ENCODE measurements at regions not wholly inside any gene's neighbourhood (a gene's known extent, or its start where the extent isn't known, plus 50 kb on each side); places are given as distances from the start of the nearest gene placed in this dataset.

- CTCF ChIA-PET, result no interaction called here
- TF ChIP-seq CTCF (IDR thresholded peaks at IDR 0.05; ENCODE audit: control extremely low read depth, extremely low read depth, low read depth, missing control alignments), result no peak
- POLR2A ChIA-PET, result no interaction called here
- DNase-seq (ENCODE audit: extremely low spot score), result no peak
Observed at GRCh38 chr4:3674479-3674851, 91.7 kb upstream of the ADRA2C start.

- no peak for TF ChIP-seq CTCF (IDR thresholded peaks at IDR 0.05; ENCODE audit: control extremely low read depth, extremely low read depth, low read depth, missing control alignments)
- ChIA-PET CTCF (no interaction called here), POLR2A (no interaction called here)
- DNase-seq (ENCODE audit: extremely low spot score), result no peak
Observed at GRCh38 chr4:3673716-3674478, 92.3 kb upstream of the ADRA2C start.

- POLR2A ChIA-PET, result no interaction called here
- TF ChIP-seq CTCF (IDR thresholded peaks at IDR 0.05; ENCODE audit: control extremely low read depth, extremely low read depth, low read depth, missing control alignments), result no peak
- DNase-seq (ENCODE audit: extremely low spot score), result no peak
- CTCF ChIA-PET, result no interaction called here
Observed at GRCh38 chr4:3673176-3673575, 93.0 kb upstream of the ADRA2C start.

- TF ChIP-seq CTCF (IDR thresholded peaks at IDR 0.05; ENCODE audit: control extremely low read depth, extremely low read depth, low read depth, missing control alignments), result no peak
- CTCF ChIA-PET, result no interaction called here
- DNase-seq (ENCODE audit: extremely low spot score), result no peak
- POLR2A ChIA-PET, result no interaction called here
Observed at GRCh38 chr4:3672465-3672831, 93.7 kb upstream of the ADRA2C start.

- no peak for TF ChIP-seq CTCF (IDR thresholded peaks at IDR 0.05; ENCODE audit: control extremely low read depth, extremely low read depth, low read depth, missing control alignments)
- POLR2A ChIA-PET, result no interaction called here
- CTCF ChIA-PET, result no interaction called here
Observed at GRCh38 chr4:3671571-3672464, 94.4 kb upstream of the ADRA2C start.

GRCh38 chr4:3670521-3671519 lies 95.4 kb upstream of the ADRA2C start:
- no peak for TF ChIP-seq CTCF (IDR thresholded peaks at IDR 0.05; ENCODE audit: control extremely low read depth, extremely low read depth, low read depth, missing control alignments)
- DNase-seq (ENCODE audit: extremely low spot score), result no peak
- CTCF ChIA-PET, result no interaction called here
- POLR2A ChIA-PET, result no interaction called here

More at GRCh38 chr4:3671571-3672464, 94.4 kb upstream of the ADRA2C start:
- DNase-seq (ENCODE audit: extremely low spot score), result no peak
